ENCODE measurements at regions not wholly inside any gene's neighbourhood (a gene's known extent, or its start where the extent isn't known, plus 50 kb on each side); places are given as distances from the start of the nearest gene placed in this dataset.

GRCh38 chr4:12674184-12674583, 810.0 kb downstream of the RAB28 start:
- H3K4me3 ChIP-seq (ENCODE audit: low read depth, low read length), result no peak overlapping the region
- DNase-seq (ENCODE audit: low read depth), result no peak

GRCh38 chr4:12672303-12672702, 811.8 kb downstream of the RAB28 start:
- H3K4me3 ChIP-seq (ENCODE audit: low read depth, low read length), result no peak overlapping the region
- no peak for TF ChIP-seq CTCF (conservative IDR thresholded peaks at IDR 0.05; ENCODE audit: low read depth, low read length)
- DNase-seq (ENCODE audit: low read depth), result no peak

More at GRCh38 chr4:12674184-12674583, 810.0 kb downstream of the RAB28 start:
- TF ChIP-seq CTCF (conservative IDR thresholded peaks at IDR 0.05; ENCODE audit: low read depth, low read length), result no peak

- TF ChIP-seq CTCF (conservative IDR thresholded peaks at IDR 0.05; ENCODE audit: low read depth, low read length), result no peak
- no peak overlapping the region for H3K4me3 ChIP-seq (ENCODE audit: low read depth, low read length)
- DNase-seq (ENCODE audit: low read depth), result no peak
Observed at GRCh38 chr4:12658146-12658545, 826.0 kb downstream of the RAB28 start.

- TF ChIP-seq CTCF (conservative IDR thresholded peaks at IDR 0.05; ENCODE audit: low read depth, low read length), result no peak
- no peak for DNase-seq (ENCODE audit: low read depth)
- no peak overlapping the region for H3K4me3 ChIP-seq (ENCODE audit: low read depth, low read length)
Observed at GRCh38 chr4:12651876-12652275, 832.3 kb downstream of the RAB28 start.

GRCh38 chr4:12645732-12646131, 838.4 kb downstream of the RAB28 start:
- no peak for DNase-seq (ENCODE audit: low read depth)
- no peak for TF ChIP-seq CTCF (conservative IDR thresholded peaks at IDR 0.05; ENCODE audit: low read depth, low read length)
- no peak overlapping the region for H3K4me3 ChIP-seq (ENCODE audit: low read depth, low read length)

- DNase-seq (ENCODE audit: low read depth), result no peak
- TF ChIP-seq CTCF (conservative IDR thresholded peaks at IDR 0.05; ENCODE audit: low read depth, low read length), result no peak
- H3K4me3 ChIP-seq (ENCODE audit: low read depth, low read length), result no peak overlapping the region
Observed at GRCh38 chr4:12644261-12644660, 839.9 kb downstream of the RAB28 start.

- TF ChIP-seq CTCF (conservative IDR thresholded peaks at IDR 0.05; ENCODE audit: low read depth, low read length), result no peak
- H3K4me3 ChIP-seq (ENCODE audit: low read depth, low read length), result no peak overlapping the region
- DNase-seq (ENCODE audit: low read depth), result no peak
Observed at GRCh38 chr4:12636191-12636590, 847.9 kb downstream of the RAB28 start.

Data from epithelial cell of proximal tubule (primary cell).